Stimulated activated naive CD4-positive, alpha-beta T cell treated with Interleukin-2 at 50 U/mL for 16 hours (primary cell): ENCODE measurements at regions not wholly inside any gene's neighbourhood (a gene's known extent, or its start where the extent isn't known, plus 50 kb on each side); places are given as distances from the start of the nearest gene placed in this dataset.

Experiments
- DNase-seq: peaks from one replicate; lab custom pipeline; 2025; lab: John Stamatoyannopoulos, UW

DNA sequence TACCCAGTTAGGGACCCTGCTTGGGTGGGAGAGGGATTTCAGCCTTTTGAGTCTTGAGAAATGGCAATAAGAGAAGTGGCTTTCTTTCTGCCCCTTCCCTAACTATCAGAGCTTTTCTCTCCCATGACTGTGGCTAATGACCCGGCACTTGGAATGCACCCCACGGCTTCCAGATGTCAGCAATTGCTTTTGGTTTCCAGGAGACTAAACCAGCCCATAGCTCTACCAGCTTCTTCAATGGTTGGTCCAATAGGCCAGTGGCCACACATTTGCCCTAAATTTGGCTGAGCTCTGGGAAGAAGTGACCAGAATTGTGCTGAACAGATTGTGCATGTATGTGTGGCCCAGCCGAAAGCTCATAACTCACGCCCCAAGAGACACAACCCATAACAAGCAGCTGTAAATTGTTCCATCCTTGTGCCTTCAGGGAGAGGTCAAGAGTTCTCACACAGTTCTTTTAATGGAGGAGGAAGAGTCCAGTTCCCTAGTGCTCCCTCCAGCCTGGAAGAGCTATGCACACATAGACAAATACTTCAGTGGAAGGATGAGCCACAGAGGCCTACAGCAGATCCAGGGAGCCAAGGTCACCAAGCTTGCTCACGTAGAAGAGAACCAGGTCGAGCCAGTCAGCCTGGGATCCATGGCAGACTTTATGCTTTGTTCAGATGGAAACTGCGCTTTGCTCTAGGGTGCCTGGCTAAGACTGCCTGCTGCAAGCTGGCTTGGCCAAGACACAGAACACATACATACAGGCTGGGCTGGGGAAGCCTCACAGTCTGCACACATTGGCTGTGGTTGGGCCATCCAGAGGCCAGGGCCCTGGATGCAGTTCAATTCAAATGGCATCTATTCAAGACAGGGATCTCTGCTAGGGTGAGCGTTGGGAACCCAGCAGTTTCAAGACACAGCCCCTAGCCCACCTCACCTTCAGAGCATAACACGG lies 131.8 kb upstream of the HABP2 start:
- no peak for DNase-seq

DNA sequence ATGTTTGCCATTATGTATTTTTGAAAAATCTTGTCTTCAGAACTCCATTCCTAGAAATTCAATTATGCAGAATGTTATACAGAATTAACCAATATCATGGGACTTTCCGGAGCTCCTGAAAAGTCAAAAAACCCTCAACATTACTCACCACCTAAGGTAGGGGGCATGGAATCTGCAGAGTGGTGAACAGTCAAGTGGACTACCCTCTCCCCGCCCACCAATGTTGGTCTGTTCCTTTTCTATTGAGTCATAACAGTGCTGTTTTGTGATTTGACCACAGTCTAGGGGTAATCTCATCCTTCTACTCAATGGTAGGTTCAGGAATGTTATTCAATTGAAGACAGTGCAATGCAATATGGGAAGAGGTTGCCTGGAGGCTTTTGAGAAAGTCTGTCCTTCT lies 130.5 kb upstream of the HABP2 start:
- DNase-seq: no peak

DNA sequence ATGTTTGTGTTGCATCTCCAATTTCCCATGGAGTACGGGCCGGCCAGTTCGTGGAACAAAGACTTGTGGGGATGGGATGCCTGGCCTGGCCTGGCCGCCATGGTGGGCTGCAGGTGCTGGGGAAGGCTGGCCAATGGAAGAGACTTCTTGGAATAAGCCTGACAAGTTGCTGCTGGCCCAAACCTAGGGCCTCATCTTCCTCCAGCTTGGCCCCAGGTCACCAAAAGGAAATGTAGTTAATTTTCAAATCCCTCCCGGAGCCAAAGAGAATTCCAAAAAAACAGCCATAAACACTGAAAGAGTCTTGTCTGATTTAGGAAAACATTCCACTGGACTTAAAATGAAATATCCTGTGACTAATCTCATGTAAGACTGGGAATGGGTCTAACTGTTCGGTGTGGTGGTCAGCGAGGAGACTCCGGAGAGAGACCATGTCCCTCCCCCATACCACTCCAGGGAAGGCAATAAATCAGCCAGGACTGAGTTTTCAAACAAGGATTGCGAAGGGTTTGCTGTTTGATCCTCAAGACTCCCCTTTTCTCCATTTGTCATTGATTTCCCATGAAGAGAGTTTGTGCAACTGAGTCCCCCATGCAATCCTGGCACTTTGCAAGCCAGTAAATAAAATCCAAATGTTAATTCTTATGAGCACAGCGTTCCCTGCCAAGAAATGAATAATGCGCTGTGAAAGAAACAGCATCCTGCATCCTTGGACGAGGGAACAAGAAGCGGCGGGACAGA lies 128.7 kb upstream of the HABP2 start:
- no peak for DNase-seq

DNA sequence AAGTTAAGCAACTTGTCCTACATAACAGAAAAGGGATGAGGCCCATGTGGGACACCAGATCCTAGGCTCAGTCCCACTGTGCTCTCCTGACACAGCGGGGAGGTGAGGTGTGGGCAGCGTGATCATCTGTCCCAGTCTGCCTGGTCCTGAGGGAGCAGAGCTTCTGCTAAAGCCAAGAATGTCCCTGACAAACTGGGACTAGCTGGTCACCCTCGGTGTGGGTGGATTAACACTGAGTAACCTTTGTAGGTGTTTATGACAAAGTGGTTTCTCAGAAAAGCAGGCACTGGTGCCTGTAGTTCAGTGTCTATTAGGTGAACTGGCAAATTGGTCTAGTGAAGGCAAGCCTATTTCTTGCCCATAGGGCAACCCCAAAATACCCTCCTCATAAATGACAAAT lies 127.8 kb upstream of the HABP2 start:
- DNase-seq: no peak

DNA sequence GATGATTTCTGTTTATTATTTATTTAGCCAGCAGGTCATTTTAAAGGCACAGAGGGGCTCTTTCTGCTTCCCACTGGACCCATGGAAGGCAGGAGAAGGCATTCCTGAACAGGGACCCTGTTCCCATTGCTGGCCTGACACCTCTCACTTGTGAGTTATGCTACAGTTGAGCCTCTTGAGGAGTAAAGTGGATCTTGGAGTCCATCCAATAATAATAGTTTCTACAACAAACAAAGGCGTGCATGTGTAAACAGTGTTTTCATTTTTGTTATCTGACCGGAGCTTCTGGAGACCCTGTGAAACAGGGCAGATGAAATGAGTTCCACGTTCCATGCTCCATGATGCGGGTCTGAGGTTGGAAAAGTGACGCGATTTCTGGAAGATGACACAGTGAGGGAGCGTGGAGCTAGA lies 127.3 kb upstream of the HABP2 start:
- DNase-seq: no peak

DNA sequence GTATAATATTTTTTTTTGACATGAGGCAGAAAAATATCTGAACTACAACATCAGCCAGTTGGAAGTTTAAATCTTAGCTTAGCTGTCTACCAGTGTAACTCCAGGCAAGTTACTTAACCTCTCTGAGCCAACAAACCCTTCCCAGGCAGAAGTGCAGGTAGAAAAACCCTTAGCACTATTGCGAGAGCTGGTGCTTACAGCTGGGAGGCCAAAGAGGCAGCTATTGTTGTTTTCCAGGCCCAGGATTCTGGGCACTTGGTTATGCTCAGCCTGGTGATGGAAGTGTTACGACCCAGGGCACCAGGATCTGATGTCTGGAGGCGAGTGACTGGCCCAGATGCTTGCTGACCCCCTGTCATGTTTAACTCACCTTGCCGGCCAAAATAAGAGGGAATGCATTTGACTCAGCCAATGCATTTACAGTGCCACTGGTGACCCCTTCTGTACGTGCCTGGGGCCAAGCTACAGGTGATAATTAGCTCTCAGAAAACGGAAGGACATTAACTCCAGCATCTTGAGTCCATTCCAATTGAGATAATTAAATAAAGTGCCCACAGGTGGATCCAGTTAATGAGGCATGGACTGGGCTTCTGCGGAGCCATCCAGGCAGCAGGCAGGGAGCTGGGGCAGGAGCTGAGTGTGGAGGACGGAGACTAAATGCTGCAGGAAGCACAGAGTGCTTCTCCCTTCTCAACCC lies 126.5 kb upstream of the HABP2 start:
- DNase-seq: no peak

DNA sequence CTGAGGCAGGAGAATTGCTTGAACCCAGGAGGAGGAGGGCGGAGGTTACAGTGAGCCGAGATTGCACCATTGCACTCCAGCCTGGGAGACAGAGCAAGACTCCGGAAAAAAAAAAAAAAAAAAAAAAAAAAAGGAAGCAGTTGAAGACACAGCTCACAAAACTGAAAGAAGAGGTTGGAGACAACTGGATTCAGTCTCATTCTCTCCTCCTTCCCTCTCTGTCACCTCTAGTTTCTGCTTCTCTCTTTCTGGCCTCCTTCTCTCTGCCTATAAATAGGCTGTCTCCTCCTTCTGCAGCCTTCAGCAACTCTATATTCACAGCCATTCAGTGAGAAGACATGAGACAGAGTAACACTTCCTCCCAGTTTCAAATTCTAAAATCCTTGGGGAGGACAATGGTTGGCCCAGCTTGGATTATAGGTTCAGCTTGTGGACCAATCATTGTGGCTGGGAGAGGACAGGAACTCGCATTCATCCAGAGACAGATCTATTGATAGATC lies 125.6 kb upstream of the HABP2 start:
- no peak for DNase-seq

DNA sequence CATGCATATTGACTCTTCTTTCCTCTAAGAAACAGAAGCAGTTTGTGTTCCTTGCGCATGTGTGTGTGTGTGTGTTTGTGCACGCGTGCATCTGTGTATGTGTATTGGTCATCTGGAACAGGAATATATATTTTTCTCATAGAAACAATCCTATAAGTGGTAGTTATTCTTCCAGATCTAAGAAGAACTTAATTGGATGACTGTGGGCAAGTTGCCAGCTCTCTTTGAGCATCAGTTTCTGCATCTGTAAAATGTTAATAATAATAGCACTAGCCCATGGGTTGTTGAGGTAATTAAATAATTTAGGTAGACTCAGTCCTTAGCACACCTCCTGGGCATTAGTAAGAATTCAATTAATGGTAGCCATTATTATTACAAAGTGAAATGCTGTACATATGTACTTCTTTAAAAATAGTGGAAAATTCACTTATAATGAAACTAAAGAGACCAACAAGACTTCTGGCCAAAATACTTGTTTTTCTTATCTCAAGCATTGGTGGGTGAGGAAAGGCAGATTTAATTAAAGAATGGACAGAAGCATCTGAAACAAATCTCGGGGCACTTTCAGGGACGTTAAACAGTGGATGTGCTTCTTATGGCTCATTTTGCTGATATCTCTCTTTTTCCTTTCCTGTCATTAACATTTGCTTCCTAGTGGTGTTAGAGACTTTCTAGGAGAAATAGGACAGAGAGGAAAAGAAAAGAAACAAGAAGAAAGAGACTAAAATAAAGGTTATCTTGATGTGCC lies 124.9 kb upstream of the HABP2 start:
- DNase-seq: no peak

DNA sequence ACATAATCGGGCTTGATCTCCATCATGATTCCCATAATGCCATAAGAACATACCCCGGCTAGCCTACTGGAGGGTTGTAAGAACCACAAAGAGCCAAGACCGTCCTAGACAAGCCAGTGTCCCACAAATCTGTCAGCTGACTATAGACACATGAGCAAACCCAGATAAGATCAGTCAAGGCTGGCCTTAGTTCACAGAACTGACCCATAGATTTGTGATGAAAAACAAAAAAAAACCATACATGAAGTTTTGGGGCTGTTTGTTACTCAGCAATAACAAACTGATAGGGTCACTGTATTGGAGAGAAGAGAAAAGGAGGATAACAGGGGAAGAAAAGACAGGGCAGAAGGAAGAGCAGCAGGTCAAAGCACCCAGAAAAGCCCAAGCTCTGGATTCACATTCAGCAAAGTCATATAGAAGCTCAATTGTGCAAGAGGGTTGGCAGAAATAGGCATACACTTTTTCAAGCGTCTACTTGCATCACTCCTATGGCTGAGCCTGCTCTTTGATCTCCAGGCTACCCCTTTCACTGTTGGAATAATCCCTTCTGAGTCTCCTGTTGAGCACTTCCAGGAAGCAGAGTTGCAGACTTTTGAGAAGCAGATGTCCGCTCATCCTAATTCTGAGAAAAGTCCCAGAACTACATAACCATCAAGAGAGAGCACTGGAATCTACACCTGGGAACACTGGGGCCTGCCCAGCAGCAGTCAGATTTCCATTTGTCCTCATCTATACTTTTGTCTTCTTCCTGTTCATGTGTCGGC lies 122.0 kb upstream of the HABP2 start:
- no peak for DNase-seq

DNA sequence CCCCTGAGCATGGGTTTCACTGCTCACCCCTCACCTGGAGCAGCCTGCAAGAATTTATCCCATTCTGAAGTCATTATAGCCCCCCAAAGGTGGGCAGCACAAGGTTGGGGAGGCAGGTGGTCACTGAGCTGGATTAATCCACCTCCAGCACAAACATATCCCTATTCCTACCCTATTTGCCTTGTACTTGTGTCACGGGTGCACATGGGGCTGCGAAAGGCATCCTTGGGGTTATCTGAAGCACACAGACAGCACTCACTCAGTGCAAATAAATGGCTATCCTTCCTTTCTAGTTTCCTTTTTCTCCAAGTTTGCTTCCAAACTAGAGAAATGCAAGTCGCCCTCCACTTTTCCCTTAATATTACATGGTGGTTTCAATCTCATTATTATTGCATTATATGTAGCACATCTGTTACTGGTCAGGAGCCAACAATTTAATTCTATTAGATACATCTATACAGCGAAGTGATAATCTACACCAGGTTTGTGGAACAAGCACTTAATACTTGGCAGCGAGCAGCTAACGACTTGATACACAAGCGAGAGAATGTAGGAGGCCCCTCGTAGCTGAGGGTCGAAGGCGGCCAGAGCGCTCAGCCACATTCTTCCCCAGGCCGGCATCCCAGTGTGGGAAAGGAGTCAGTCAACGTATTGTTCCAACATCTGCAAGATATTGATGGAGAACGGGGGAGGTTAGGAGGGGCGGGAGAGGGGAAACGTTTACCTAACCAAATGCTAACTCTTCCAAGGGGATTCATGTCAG lies 121.3 kb upstream of the HABP2 start:
- no peak for DNase-seq

DNA sequence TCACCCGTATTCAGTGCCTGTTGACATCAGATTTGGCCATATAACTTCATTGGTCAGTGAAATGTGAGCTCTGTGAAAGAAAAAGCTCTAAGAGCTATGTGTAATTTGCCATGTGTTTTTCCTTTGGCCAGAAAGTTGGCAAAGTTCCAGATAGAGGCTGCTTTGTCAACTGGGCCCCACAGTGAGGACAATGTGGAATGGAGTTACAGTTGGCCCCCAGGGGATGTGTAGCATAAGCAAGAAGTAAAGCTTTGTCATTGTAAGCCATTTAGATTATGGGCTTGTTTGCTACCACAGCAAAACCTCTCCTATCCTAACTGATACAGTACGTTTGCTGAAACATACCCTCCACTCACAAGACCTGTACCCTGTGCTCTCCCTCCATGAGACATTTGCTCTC lies 119.1 kb upstream of the HABP2 start:
- DNase-seq: no peak

DNA sequence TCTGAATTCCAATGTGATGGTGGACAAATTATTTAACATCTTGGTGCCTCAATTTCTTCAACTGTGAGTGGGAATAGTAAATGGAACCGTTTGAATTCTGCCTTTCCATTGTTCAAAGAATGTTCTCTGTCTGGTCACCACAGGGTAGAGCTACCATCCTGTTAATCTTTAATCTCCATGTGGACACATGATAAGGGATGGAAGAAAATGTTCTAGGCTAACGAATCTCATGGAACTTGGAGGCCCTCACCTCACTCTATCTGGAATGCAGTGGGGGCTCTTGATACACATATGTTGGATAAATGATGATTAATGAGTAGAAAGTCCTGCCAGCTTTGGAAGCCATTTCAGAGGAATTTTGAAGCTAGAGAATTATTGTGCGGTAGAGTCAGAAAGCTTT lies 118.5 kb upstream of the HABP2 start:
- no peak for DNase-seq

DNA sequence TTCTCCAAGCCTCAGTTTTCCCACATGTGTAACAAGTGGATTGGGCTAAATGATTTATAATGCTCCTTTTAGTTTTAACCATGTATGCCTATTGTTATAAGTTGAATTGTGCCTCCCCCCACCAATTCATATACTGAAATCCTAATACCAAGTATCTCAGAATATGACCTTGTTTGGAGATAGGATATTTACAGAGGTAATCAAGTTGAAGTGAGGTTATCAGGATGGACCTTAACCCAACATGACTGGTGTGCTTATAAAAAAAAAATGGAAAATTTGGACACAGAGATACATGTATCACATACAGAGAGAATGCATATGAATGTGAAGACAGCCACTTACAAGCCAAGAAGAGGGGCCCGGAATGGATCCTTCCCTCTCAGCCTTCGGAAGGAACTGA lies 117.9 kb upstream of the HABP2 start:
- no peak for DNase-seq

DNA sequence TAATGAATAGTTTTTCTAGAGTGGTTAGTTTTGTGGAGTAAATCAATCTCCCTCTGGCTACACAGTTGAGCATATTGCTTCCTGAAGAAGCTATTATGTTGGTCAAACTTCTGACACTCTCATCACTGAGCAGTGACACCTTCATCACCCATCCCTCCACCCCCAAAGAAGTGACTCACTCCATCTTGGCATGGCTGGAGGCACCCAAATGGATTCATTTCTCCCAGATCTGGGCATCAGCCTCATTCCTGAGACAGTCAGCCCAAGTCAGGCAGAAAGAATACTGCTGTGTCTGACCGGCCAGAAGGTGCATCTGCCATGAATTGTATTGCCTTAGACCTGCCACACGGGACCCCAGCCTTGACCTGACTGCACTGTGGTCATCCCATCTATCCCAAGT lies 117.0 kb upstream of the HABP2 start:
- DNase-seq: no peak

DNA sequence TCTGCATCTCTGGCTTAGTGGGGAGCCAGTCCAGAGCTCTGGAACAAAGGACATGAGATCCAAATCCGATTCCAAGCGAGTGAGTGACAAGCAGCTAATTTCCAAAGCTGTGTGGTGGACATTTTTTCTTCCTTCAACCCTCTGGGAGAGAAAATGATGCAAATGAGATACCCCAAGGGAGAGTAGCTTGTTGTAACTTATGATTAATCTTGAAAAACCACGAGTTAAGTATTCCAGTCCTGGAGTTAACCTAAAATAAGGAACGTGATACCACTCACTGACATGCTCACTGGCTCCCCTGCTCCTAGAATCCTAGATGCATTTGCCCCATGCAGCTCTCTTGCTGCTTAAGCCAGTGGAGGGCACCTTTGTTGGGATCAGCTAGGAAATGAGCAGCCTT lies 116.0 kb upstream of the HABP2 start:
- DNase-seq: no peak

DNA sequence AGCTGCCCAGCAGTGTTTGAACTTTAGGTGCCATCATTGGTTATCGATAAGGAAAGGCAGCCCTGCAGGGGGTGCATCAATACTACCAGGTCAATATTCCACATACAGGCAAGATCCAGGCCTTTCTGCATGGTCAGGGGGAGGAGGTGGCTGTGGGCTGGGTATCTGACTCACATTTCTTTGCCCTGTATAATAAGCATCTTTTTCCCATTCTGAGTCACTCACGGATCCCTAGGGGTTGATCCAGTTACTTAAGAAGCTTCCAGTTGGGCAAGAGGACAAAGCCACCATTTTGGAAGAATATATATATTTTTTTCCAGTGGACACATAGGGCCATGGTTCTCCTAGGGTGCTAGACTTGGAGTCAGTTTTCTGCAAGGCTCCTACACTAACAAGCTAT lies 114.2 kb upstream of the HABP2 start:
- no peak for DNase-seq

DNA sequence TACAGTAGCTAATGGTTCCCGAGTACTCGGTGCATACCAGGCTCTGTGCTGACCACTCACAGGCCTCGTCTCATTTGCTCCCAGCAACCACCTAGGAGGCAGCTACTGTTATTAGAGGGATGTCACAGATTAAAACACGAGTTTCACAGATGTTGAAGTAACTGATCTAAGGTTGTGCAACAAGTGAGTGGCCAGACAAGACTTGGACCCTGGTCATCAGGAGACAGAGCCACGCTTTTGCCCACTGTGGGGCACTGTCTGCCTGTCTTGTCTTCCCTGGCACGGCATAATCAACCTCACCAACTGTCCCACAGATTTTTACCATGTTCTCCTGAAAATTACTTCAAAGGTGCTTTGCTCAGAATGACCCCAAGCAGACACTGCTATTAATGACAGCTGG lies 111.6 kb upstream of the HABP2 start:
- no peak for DNase-seq

DNA sequence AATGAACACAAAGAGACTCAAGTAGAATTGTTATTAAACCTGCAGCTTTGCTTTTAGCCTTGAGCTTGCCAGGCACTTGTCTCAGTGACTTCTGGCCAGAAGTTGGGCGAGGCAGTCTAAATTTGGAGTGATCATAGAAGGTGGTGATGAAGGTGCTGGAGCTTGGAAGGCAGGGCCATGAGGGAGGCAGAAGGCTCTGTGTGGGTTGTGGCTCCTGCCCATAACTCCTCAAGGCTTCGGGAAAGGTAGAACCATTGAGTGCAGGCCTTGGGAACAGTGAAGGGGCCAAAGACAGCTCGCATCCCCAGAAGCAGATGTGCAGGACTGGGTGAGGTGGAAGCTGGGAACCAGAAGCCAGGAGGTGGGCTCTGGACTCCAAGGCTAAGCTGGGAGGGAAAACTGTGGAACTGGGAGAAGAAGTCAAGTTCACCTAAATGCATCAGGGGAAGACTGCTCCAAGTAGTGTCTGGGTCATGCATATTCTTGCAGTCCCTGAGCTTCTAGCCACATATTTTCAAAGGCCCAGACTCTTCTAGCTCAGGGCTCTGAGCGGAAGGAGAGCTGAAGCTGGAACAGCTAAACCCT lies 111.1 kb upstream of the HABP2 start:
- DNase-seq: no peak

DNA sequence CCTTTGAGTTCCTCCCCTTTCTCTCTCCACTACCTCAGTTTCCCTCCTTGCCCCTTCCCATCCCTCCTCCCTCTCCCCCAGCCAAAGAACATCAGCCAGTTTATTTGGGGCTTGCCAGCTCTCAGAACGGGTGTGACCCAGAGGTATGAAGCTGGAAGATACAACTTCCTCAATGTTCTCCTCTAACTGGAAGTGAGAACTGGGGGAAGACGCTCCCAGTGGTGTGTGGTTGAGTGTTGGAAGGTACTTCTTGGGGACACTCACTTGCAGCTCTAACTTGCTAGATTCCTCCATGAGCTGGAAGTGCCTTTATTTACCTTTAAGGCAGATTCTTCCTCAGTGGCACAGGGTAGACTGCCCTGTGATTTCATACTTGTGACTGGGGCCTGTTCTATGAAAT lies 110.5 kb upstream of the HABP2 start:
- no peak for DNase-seq
